Right forelimb (tissue), 1 donor: ENCODE measurements at regions not wholly inside any gene's neighbourhood (a gene's known extent, or its start where the extent isn't known, plus 50 kb on each side); places are given as distances from the start of the nearest gene placed in this dataset.

Experiments
- DNase-seq: peaks from one replicate; pipeline ENCODE4 v3.0.0-alpha.2; 2018

DNA sequence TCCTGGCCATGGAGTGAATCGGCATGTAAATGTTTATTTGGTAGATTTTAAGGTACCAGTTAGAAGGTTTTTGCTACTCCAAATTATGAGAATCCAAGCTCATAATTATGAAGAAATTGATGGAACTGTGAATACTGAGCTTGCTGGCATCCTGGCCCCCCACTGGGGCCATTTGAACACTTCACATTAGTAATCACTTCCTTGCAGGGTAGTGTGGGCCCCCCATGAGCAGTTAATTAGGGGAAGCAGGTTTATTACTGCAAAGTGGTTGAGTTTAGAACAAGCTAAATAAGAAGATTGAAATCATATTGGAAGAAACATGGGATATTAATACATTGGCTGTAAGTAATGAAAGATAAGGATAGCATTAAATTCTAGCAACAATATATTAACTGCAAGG is 86.7 kb downstream of the S1PR1 start:
- no peak for DNase-seq

GRCh38 chr1:101325144-101325543 is 88.3 kb downstream of the S1PR1 start:
- DNase-seq: no peak

DNA sequence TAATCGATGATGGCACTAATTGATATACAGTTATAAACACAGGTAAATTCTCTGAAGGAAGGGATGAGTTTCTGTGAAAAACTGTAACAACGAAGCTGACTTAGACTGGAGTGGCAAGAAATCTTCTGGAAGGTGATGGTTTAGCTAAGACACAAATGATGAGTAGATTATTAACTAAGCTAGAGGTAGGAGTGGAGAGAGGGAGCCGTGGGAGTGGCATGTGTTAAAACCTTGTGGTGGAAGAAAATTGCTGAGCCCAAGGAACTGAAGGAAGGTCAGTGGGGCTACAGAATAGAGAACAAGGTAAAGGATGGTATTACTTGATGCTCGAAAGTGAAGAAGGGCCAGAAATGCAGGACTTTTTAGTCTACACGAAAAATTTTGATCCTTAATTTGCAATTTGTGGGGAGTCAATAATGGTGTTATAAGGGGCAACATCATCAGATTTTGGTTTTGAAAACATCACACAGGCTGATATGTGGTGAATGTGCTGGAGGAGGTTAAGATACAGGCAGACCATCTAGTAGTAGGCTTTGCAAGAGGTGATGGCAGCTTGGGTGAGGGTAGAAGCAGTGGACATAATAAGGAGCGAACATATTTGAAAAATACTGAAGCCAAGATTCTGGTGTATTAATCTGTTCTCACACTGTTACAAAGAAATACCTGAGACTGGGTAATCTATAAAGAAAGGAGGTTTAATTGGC is 93.8 kb downstream of the S1PR1 start:
- no peak for DNase-seq

DNA sequence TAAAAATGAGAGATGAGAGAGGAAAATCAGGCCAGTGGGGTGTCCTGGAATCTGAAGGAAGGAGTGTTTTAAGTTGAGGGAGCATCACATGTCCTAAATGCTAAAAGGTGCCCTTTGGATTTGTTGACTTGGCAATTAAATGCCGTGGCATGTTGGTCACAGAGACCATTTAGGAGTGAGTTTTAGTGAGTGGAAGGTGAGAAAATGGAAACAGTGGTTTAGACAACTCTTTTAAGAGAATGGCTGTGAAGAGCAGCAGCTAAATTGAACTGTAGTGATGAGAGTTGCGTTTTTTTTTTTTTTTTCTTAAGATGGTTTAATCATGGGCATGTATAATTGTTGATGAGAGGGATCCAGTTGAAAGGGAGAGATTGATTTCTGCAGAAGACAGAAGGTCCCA is 95.0 kb downstream of the S1PR1 start:
- DNase-seq: no peak

- DNase-seq: no peak
Observed at GRCh38 chr1:101332633-101333032, 95.8 kb downstream of the S1PR1 start.

- no peak for DNase-seq
Observed at GRCh38 chr1:101333186-101333585, 96.4 kb downstream of the S1PR1 start.

DNA sequence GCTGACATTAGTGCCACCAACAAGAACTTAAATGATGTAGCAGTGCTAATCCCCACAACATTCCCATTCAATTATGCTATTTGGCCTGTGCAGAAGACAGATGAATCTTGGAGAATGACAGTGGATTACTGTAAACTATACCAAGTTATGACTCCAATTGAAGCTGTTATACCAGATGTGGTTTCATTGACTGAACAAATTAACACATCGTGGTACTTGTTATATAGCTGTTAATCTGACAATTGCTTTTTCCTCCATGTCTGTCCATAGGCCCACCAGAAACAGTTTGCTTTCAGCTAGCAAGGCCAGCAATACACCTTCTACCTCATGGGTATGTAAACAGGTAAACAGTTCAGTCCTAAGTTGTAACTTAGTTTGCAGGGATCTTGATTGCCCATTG is 101.1 kb downstream of the S1PR1 start:
- no peak for DNase-seq

DNA sequence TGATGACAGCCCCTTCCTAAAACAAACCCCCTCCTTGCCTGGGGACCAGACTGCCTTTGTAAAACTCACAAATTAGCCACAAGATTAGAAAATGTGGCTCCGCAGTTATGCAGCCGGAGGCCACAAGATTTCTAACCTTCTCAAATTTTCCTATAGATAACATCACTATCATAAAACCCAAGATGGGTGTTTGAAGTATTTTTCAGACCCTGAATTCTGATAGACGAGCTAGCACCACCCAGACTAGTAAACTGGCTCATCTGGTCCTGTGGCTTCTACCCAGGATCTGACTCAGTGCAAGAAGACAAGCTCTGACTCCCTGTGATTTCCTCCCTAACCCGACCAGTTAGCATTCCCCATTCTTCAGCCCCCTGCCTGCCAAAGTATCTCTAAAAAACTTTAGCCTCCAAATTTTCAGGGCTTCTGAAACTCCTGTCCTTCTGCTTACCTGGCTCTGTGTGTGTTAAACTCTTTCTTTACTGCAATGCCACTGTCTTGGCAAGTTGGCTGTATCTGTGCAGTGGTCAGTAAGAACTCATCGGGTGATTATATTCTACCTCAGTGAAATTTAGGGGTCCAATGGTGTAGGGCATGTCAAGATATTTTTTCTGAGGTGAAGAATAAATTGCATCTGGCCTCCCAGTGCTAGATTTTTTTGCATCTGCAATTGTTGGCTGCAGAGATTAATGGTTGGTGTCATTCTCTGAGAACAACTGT is 102.1 kb downstream of the S1PR1 start:
- no peak for DNase-seq

- DNase-seq: no peak
Observed at GRCh38 chr1:101344745-101345144, 107.9 kb downstream of the S1PR1 start.

GRCh38 chr1:101346419-101346818 is 109.6 kb downstream of the S1PR1 start:
- DNase-seq: no peak

DNA sequence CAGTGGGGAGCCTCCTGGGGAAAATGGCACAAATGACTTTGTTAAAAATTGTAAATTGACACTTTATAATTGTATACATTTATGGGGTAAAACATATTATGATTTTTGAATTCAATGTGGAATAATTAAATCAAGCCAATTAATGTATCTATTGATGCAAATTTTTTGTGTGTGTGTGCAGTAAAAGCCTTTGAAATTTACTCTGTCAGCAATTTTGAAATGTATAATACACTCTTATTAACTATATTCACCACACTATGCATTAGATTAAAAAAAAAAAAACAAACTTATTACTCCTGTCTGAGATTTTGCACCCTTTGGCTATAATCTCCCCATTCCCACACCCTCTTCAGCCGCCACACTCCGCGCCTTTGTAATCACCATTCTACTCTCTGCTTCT is 119.2 kb downstream of the S1PR1 start:
- no peak for DNase-seq

GRCh38 chr1:101356604-101357443 is 120.0 kb downstream of the S1PR1 start:
- no peak for DNase-seq

GRCh38 chr1:101357444-101357986 is 120.7 kb downstream of the S1PR1 start:
- peak; percentile 63 for DNase-seq

- no peak for DNase-seq
Observed at GRCh38 chr1:101360506-101360905, 123.7 kb downstream of the S1PR1 start.

GRCh38 chr1:101363891-101364318 is 127.1 kb downstream of the S1PR1 start:
- DNase-seq: no peak

DNA sequence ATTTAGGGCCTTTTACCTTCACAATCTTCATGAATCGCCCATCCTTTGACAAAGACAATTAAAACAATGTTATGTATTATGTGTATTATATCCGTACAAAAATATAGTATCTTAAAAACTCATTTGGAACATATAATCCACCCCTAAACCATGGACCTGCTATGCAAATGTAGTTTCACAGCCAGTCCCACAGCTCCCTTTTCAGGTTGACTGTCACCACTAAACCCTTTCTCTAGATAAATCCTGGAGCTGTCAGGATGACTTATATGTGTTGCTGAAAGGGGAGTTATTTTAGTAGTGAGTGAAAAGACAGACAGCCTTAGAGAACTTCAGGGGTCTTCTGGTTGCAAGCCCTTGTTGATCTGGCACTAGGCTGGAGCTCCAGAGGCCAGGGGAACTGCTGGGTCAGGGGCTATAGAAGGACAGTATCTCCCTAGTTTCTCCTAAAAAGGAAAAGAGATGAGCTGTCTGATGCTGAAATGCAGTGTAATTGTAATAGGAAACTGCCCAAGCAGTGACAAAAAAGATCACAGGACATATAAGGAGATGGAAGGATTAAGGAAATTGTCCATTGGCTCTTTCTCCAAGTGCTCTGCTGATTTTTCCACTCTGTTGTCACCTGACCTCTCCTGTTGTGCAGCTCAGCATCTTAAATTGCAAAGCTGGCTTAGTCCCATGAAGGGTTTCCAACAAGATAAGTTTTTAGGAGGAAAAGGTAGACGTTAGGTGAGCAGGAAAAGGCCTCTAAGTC is 127.7 kb downstream of the S1PR1 start:
- no peak for DNase-seq

- no peak for DNase-seq
Observed at GRCh38 chr1:101365186-101365585, 128.4 kb downstream of the S1PR1 start.

- DNase-seq: no peak
Observed at GRCh38 chr1:101365878-101366277, 129.1 kb downstream of the S1PR1 start.

- no peak for DNase-seq
Observed at GRCh38 chr1:101366513-101367215, 129.8 kb downstream of the S1PR1 start.

- DNase-seq: no peak
Observed at GRCh38 chr1:101367630-101368029, 130.8 kb downstream of the S1PR1 start.

DNA sequence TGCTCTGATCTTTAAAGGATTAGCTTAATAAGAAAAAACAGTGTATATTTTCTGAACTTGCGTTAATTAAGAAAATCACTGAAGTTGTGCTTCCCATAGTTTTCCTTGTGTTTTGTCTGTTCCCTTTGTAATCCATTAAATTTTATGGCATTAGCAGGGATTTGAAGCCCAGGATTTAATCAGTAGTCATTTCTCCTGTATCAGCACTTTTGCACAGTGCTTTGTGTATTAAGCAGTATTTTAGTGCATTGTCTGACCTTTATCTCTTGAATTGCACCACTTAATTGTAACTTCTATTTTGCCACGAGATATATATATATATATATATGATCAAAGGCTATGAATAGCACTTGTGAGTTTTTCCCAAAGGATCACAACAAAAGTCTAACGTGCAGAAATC is 133.7 kb downstream of the S1PR1 start:
- DNase-seq: no peak

GRCh38 chr1:101371259-101371658 is 134.4 kb downstream of the S1PR1 start:
- DNase-seq: no peak
